ENCODE measurements at regions not wholly inside any gene's neighbourhood (a gene's known extent, or its start where the extent isn't known, plus 50 kb on each side); places are given as distances from the start of the nearest gene placed in this dataset.

- no peak for TF ChIP-seq CTCF (conservative IDR thresholded peaks at IDR 0.05; ENCODE audit: low read length)
- no peak for TF ChIP-seq EZH2phosphoT487 (IDR thresholded peaks at IDR 0.05; ENCODE audit: borderline replicate concordance)
Observed at GRCh38 chr12:115209230-115209629, 525.3 kb upstream of the TBX3 start.

Measured in Loucy (cell line).